GM12874 (cell line): ENCODE measurements at regions not wholly inside any gene's neighbourhood (a gene's known extent, or its start where the extent isn't known, plus 50 kb on each side); places are given as distances from the start of the nearest gene placed in this dataset.

ENCODE experiments used
- TF ChIP-seq, protein P1 (sequence below): IDR thresholded peaks from 2 replicates; pipeline ENCODE4 v1.5.1; 2011; ENCODE audit warnings: low read depth, mild to moderate bottlenecking, control low read depth, low read length, moderate library complexity; ENCODE audit not compliant: insufficient read depth

GRCh38 chr13:40148742-40149141 is 493.3 kb downstream of the COG6 start:
- TF ChIP-seq, protein P1, sequence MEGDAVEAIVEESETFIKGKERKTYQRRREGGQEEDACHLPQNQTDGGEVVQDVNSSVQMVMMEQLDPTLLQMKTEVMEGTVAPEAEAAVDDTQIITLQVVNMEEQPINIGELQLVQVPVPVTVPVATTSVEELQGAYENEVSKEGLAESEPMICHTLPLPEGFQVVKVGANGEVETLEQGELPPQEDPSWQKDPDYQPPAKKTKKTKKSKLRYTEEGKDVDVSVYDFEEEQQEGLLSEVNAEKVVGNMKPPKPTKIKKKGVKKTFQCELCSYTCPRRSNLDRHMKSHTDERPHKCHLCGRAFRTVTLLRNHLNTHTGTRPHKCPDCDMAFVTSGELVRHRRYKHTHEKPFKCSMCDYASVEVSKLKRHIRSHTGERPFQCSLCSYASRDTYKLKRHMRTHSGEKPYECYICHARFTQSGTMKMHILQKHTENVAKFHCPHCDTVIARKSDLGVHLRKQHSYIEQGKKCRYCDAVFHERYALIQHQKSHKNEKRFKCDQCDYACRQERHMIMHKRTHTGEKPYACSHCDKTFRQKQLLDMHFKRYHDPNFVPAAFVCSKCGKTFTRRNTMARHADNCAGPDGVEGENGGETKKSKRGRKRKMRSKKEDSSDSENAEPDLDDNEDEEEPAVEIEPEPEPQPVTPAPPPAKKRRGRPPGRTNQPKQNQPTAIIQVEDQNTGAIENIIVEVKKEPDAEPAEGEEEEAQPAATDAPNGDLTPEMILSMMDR = no peak

GRCh38 chr13:40149611-40150274 is 494.3 kb downstream of the COG6 start:
- TF ChIP-seq, protein P1 = no peak

- TF ChIP-seq, protein P1 = no peak
Observed at GRCh38 chr13:40151673-40152072, 496.2 kb downstream of the COG6 start.

- TF ChIP-seq, protein P1 = no peak
Observed at GRCh38 chr13:40152145-40152544, 496.7 kb downstream of the COG6 start.

DNA sequence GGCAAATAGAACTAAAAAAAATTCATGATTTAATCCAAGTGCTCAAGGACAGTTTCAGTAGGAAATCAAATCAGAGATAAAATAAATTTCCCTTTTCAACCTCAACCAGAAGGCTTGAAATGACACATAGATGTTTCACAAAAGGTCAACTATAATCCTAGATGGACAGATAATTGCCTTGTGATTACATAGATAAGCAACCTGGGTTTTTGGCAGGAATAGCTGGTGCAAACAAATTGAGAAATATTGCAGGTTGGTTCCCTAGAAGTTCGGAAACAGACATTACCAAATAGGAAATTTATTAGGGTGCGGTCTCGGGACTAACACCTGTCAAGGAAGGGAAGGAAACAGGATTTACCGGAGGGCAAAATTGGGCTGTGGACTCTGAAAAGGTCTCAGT is 497.5 kb downstream of the COG6 start:
- TF ChIP-seq, protein P1 = no peak

GRCh38 chr13:40153516-40153915 is 498.1 kb downstream of the COG6 start:
- TF ChIP-seq, protein P1 = no peak

DNA sequence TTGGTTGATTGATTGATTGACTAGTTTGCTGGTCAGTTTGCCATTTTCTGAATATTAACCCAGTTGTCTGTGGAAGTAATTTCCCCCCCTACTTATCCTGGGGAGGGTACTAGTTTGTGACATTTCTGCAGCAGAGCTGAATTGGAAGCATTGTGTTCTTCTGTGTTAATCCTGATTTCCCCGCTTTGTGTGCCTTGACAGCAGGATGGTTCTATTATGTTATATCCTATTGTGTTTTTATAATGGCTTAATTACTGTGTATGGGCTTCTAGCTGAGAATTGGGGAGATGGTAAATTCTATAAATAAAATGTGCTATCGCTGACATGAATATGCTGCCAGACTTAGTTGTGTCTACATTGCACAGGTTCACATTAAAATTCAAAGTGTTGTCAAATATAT is 499.7 kb downstream of the COG6 start:
- TF ChIP-seq, protein P1 = no peak
